K562 (cell line): ENCODE measurements at regions not wholly inside any gene's neighbourhood (a gene's known extent, or its start where the extent isn't known, plus 50 kb on each side); places are given as distances from the start of the nearest gene placed in this dataset.

ENCODE experiments used
- ATAC-seq: fragments of 200-7000 bp; cut with Tn5 transposase; 3 replicates; pipeline ENCODE4 v1.9.1; 2020; ENCODE audit warnings: moderate library complexity
- BruUV-seq: library from RNA; stranded (reverse); fragments of 400-500 nt; replicated peaks from 2 replicates; lab custom pipeline; 2021; lab: Mats Ljungman, UMichigan
- CTCF ChIA-PET: fragments of 300-600 bp; formaldehyde crosslinking; extraction: SDS; loops from one replicate; lab custom pipeline; 2021; ENCODE audit warnings: low intra/inter-chr PET ratio; lab: Yijun Ruan, JAX
- POLR2A ChIA-PET: fragments of 300-600, 350-650 bp; sonication (Branson Sonifier 250); formaldehyde crosslinking; extraction: SDS; loops from one replicate; lab custom pipeline; 2021; ENCODE audit warnings: antibody characterized with exemption, inconsistent platforms; lab: Yijun Ruan, JAX
- DNase-seq, 4 experiments: peaks; one replicate each; pipeline versions ENCODE4 v3.0.0 to v3.0.0-alpha.2; 2011 to 2018; ENCODE audit warnings: low spot score in 3 of 4, mixed read lengths in 3 of 4; ENCODE audit errors: extremely low read depth in 1 of 4
- FAIRE-seq: peaks from 2 replicates; lab custom pipeline; 2011; peaks lifted over from hg19 to GRCh38; lab: Jason Lieb, UNC
- H2AFZ ChIP-seq: 2 replicates; pipeline ENCODE4 v1.6.0; 2011; ENCODE audit warnings: low read depth, low read length, control low read depth, inconsistent platforms
- H3K27ac ChIP-seq: fragments of 200-600 bp; 3 replicates; pipeline ENCODE4 v1.8.0; 2011; ENCODE audit warnings: low read depth, mild to moderate bottlenecking, control low read depth, inconsistent platforms, low read length, moderate library complexity, mixed read lengths; ENCODE audit errors: extremely low read depth
- H3K27me3 ChIP-seq, 2 experiments: fragments of 300-600 bp in 1 of 2; 2 replicates in 1 of 2; 3 replicates in 1 of 2; pipeline versions ENCODE4 v1.6.0 to v1.8.0; 2011; ENCODE audit warnings: inconsistent platforms in 2 of 2, low read length in 2 of 2, mild to moderate bottlenecking in 1 of 2, mixed read lengths in 1 of 2, moderate library complexity in 1 of 2; ENCODE audit not compliant: control insufficient read depth in 2 of 2, insufficient read depth in 2 of 2
- H3K36me3 ChIP-seq: fragments of 300-600 bp; 3 replicates; pipeline ENCODE4 v1.8.0; 2011; ENCODE audit warnings: mild to moderate bottlenecking, low read length, inconsistent platforms; ENCODE audit not compliant: control insufficient read depth, insufficient read depth
- H3K4me1 ChIP-seq, 2 experiments: fragments of 200-600 bp in 1 of 2; replicated peaks in 1 of 2; 2 replicates in 1 of 2; 3 replicates in 1 of 2; pipeline versions ENCODE4 v1.5.1 to v1.8.0; 2011; ENCODE audit warnings: inconsistent platforms in 2 of 2, low read length in 2 of 2, mild to moderate bottlenecking in 1 of 2, mixed read lengths in 1 of 2, moderate library complexity in 1 of 2; ENCODE audit not compliant: control insufficient read depth in 2 of 2, insufficient read depth in 2 of 2
- H3K4me2 ChIP-seq: 2 replicates; pipeline ENCODE4 v1.6.1; 2011; ENCODE audit warnings: low read length, control low read depth, inconsistent platforms, mixed read lengths; ENCODE audit not compliant: insufficient read depth
- H3K4me3 ChIP-seq: fragments of 200-600 bp; sonication (generic), shearing (Covaris generic); 2 replicates; pipeline ENCODE4 v1.5.1; 2016; ENCODE audit warnings: control low read depth, inconsistent platforms
- H3K79me2 ChIP-seq: fragments of 200-600 bp; 3 replicates; pipeline ENCODE4 v1.8.0; 2011; ENCODE audit warnings: low read length, inconsistent platforms; ENCODE audit not compliant: control insufficient read depth, insufficient read depth
- H3K9ac ChIP-seq, 2 experiments: 2 replicates each; pipeline versions ENCODE4 v1.6.0 to v1.6.1; 2011; ENCODE audit warnings: low read depth in 2 of 2, low read length in 2 of 2, control low read depth in 1 of 2, inconsistent platforms in 1 of 2, mild to moderate bottlenecking in 1 of 2, mixed read lengths in 1 of 2; ENCODE audit not compliant: insufficient read depth in 1 of 2
- H3K9me1 ChIP-seq: one replicate; pipeline ENCODE4 v1.6.0; 2011; ENCODE audit warnings: inconsistent platforms, mild to moderate bottlenecking, low read length, moderate library complexity; ENCODE audit not compliant: control insufficient read depth, insufficient read depth
- H3K9me3 ChIP-seq: replicated peaks from 2 replicates; pipeline ENCODE4 v1.5.1; 2011; ENCODE audit warnings: low read depth, low read length, inconsistent platforms; ENCODE audit not compliant: control insufficient read depth, insufficient read depth
- H4K20me1 ChIP-seq: replicated peaks from 2 replicates; pipeline ENCODE4 v1.6.1; 2011; ENCODE audit warnings: low read length, inconsistent platforms, mixed read lengths; ENCODE audit not compliant: control insufficient read depth, insufficient read depth
- CEBPG ChIP-seq, 3 experiments: fragments of 200-800 bp in 1 of 3; sonication (Bioruptor generic) in 1 of 3; sonication (generic) in 1 of 3; formaldehyde crosslinking in 1 of 3; IDR thresholded peaks in 2 of 3; conservative IDR thresholded peaks in 1 of 3; 2 replicates each; pipeline versions ENCODE4 v1.6.1 to v1.8.0; 2016 to 2022; ENCODE audit warnings: missing compliant biosample characterization in 2 of 3, missing genetic modification characterization in 2 of 3, mild to moderate bottlenecking in 1 of 3, missing genetic modification reagents in 1 of 3
- HDAC3 ChIP-seq: fragments of 450-650 bp; IDR thresholded peaks from 2 replicates; pipeline ENCODE4 v1.6.1; 2018; ENCODE audit warnings: borderline replicate concordance, mild to moderate bottlenecking, moderate library complexity; ENCODE audit not compliant: partially characterized antibody
- JUN ChIP-seq, 2 experiments: sonication (generic) in 1 of 2; formaldehyde crosslinking in 1 of 2; IDR thresholded peaks; 2 replicates each; pipeline versions ENCODE4 v1.6.1 to v1.8.0; 2012 to 2022; ENCODE audit warnings: borderline replicate concordance in 2 of 2, mild to moderate bottlenecking in 2 of 2, improper control_type of control experiment in 1 of 2, low read depth in 1 of 2, low read length in 1 of 2, missing genetic modification reagents in 1 of 2
- MEIS2 ChIP-seq: fragments of 450-650 bp; IDR thresholded peaks from 2 replicates; pipeline ENCODE4 v1.6.1; 2014; ENCODE audit warnings: mild to moderate bottlenecking; ENCODE audit not compliant: partially characterized antibody
- MTF1 ChIP-seq: fragments of 250-450 bp; sonication (Bioruptor Pico); IDR thresholded peaks from 2 replicates; pipeline ENCODE4 v1.9.0; 2021; ENCODE audit warnings: moderate library complexity, mild to moderate bottlenecking, inconsistent platforms, borderline replicate concordance
- RBM22 ChIP-seq: fragments of 200-400 bp; formaldehyde crosslinking; IDR thresholded peaks from 2 replicates; pipeline ENCODE4 v1.6.1; 2018; ENCODE audit warnings: low read length, low read depth; ENCODE audit not compliant: poor library complexity, severe bottlenecking
- TAF9B ChIP-seq: fragments of 450-650 bp; IDR thresholded peaks from 2 replicates; pipeline ENCODE4 v1.6.1; 2018; ENCODE audit warnings: mild to moderate bottlenecking; ENCODE audit not compliant: partially characterized antibody
- ZNF445 ChIP-seq: fragments of 250-450 bp; sonication (Bioruptor Pico); IDR thresholded peaks from 2 replicates; pipeline ENCODE4 v1.4.0; 2020; ENCODE audit warnings: low read depth, mild to moderate bottlenecking, moderate library complexity
- WGBS: fragments of 100-300 bp; shearing (Covaris generic); methylation state at CpG from one replicate; pipeline ENCODE4 v1.1.6; 2016; ENCODE audit warnings: low coverage, mixed read lengths; ENCODE audit not compliant: insufficient coverage; ENCODE audit errors: missing lambda C conversion rate; 5-methylcytosine and 5-hydroxymethylcytosine counted together
- in situ Hi-C: fragments of 300-500 bp; cut with MboI; formaldehyde crosslinking; loops from 4 replicates; pipeline ENCODE4 v1.15.0; 2018; ENCODE audit warnings: inconsistent platforms, mixed read lengths
- intact Hi-C: fragments of 100-400 bp; cut with micrococcal nuclease; formaldehyde crosslinking; loops from 2 replicates; pipeline ENCODE4 v1.14.2; 2022
- TF ChIP-seq, protein P1 (sequence below): fragments of 250-450 bp; sonication (Bioruptor Pico); IDR thresholded peaks from 2 replicates; pipeline ENCODE4 v1.4.0; 2020; ENCODE audit warnings: borderline replicate concordance
- TF ChIP-seq, protein P2 (sequence below): fragments of 450-650 bp; IDR thresholded peaks from 2 replicates; pipeline ENCODE4 v1.6.1; 2016
- TF ChIP-seq, protein P3 (sequence below), 2 experiments: fragments of 450-650 bp; IDR thresholded peaks; 2 replicates each; pipeline ENCODE4 v1.6.1; 2016
- TF ChIP-seq, protein P4 (sequence below): sonication (generic); formaldehyde crosslinking; IDR thresholded peaks from 2 replicates; pipeline ENCODE4 v1.8.0; 2022; ENCODE audit warnings: mild to moderate bottlenecking, low read depth, missing genetic modification reagents
- TF ChIP-seq, protein P5 (sequence below): fragments of 450-650 bp; formaldehyde crosslinking; IDR thresholded peaks from 2 replicates; pipeline ENCODE4 v1.4.0; 2020; ENCODE audit warnings: mild to moderate bottlenecking, moderate library complexity

DNA sequence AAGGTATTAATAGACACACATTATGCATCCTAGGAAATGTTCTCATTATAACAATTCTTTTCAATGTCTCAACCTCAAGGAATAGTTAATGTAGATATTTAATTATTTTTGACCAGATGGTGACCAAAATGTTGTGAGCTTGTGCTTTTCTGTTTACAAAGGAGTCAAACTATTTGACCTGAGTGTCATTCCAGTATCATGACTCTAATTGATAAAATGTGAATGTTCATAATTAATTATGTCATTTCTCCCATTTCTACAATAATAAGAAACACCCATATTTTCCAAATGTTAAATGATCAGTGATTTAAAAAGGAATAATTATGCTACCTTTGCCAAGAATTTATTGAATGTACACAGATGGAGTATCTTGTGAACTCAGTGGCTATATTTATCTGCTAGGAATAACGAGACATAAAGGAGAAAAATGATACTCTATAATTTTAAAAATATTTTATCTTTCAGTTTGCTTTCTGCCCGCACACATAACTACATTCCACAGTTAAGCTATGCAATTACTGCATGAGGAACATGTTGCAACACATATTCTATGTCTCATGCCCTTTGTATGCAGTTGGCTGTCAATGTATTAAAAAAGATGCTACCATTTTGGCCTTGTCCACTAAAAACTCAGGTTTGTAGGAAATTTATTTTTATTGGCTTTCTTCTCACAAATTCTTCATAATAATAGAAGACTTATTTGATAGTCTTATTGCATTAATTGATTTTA, 376.7 kb upstream of the CCDC179 start:
- BruUV-seq, result no TSS peak
- ATAC-seq (no peak), DNase-seq (no peak), FAIRE-seq (no peak)
- no peaks in the 10 kb centered on the region for H3K9me1 ChIP-seq
- no peak overlapping the region for H3K27ac ChIP-seq
- no peak overlapping the region for H3K4me2 ChIP-seq
- ChIA-PET CTCF (no interaction called here), POLR2A (no interaction called here)
- H3K9ac ChIP-seq, result no peak overlapping the region
- H3K9me3 ChIP-seq, result no peaks in the 10 kb centered on the region
- intact Hi-C loops (no loop called here), in situ Hi-C loops (no loop called here)
- 0% methylated on average over 2 of the region's 2 CpGs for WGBS
- no peaks in the 10 kb centered on the region for H3K27me3 ChIP-seq
- H3K36me3 ChIP-seq, result no peaks in the 10 kb centered on the region
- no peaks in the 10 kb centered on the region for H3K4me1 ChIP-seq
- H3K4me3 ChIP-seq, result no peak overlapping the region
- no peak overlapping the region for H2AFZ ChIP-seq
- H4K20me1 ChIP-seq, result no peaks in the 10 kb centered on the region
- no peaks in the 10 kb centered on the region for H3K79me2 ChIP-seq
- no peak for TF ChIP-seq RBM22
- TF ChIP-seq MTF1 (CRISPR knock-in tag), result no peak
- no peak for TF ChIP-seq CEBPG (CRISPR knock-in tag; IDR thresholded peaks at IDR 0.05)
- no peak for TF ChIP-seq CEBPG (tag; conservative IDR thresholded peaks at IDR 0.05 in 1 of 2, IDR thresholded peaks at IDR 0.05 in 1 of 2)
- TF ChIP-seq, protein P1, sequence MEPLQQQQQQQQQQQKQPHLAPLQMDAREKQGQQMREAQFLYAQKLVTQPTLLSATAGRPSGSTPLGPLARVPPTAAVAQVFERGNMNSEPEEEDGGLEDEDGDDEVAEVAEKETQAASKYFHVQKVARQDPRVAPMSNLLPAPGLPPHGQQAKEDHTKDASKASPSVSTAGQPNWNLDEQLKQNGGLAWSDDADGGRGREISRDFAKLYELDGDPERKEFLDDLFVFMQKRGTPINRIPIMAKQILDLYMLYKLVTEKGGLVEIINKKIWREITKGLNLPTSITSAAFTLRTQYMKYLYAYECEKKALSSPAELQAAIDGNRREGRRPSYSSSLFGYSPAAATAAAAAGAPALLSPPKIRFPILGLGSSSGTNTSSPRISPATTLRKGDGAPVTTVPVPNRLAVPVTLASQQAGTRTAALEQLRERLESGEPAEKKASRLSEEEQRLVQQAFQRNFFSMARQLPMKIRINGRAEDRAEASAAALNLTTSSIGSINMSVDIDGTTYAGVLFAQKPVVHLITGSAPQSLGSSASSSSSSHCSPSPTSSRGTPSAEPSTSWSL (CRISPR knock-in tag), result no peak
- TF ChIP-seq MEIS2, result no peak
- no peak for TF ChIP-seq TAF9B
- TF ChIP-seq, protein P2, sequence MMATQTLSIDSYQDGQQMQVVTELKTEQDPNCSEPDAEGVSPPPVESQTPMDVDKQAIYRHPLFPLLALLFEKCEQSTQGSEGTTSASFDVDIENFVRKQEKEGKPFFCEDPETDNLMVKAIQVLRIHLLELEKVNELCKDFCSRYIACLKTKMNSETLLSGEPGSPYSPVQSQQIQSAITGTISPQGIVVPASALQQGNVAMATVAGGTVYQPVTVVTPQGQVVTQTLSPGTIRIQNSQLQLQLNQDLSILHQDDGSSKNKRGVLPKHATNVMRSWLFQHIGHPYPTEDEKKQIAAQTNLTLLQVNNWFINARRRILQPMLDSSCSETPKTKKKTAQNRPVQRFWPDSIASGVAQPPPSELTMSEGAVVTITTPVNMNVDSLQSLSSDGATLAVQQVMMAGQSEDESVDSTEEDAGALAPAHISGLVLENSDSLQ, result no peak
- no peak for TF ChIP-seq ZNF445
- TF ChIP-seq, protein P3, sequence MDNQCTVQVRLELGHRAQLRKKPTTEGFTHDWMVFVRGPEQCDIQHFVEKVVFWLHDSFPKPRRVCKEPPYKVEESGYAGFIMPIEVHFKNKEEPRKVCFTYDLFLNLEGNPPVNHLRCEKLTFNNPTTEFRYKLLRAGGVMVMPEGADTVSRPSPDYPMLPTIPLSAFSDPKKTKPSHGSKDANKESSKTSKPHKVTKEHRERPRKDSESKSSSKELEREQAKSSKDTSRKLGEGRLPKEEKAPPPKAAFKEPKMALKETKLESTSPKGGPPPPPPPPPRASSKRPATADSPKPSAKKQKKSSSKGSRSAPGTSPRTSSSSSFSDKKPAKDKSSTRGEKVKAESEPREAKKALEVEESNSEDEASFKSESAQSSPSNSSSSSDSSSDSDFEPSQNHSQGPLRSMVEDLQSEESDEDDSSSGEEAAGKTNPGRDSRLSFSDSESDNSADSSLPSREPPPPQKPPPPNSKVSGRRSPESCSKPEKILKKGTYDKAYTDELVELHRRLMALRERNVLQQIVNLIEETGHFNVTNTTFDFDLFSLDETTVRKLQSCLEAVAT (IDR thresholded peaks at IDR 0.05), result no peak
- TF ChIP-seq JUN (IDR thresholded peaks at IDR 0.05; ENCODE audit: borderline replicate concordance, low read depth, low read length), result no peak
- TF ChIP-seq JUN (CRISPR knock-in tag; IDR thresholded peaks at IDR 0.05; ENCODE audit: borderline replicate concordance), result no peak
- TF ChIP-seq HDAC3, result no peak
- TF ChIP-seq, protein P4, sequence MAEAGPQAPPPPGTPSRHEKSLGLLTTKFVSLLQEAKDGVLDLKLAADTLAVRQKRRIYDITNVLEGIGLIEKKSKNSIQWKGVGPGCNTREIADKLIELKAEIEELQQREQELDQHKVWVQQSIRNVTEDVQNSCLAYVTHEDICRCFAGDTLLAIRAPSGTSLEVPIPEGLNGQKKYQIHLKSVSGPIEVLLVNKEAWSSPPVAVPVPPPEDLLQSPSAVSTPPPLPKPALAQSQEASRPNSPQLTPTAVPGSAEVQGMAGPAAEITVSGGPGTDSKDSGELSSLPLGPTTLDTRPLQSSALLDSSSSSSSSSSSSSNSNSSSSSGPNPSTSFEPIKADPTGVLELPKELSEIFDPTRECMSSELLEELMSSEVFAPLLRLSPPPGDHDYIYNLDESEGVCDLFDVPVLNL, result no peak
- TF ChIP-seq, protein P5, sequence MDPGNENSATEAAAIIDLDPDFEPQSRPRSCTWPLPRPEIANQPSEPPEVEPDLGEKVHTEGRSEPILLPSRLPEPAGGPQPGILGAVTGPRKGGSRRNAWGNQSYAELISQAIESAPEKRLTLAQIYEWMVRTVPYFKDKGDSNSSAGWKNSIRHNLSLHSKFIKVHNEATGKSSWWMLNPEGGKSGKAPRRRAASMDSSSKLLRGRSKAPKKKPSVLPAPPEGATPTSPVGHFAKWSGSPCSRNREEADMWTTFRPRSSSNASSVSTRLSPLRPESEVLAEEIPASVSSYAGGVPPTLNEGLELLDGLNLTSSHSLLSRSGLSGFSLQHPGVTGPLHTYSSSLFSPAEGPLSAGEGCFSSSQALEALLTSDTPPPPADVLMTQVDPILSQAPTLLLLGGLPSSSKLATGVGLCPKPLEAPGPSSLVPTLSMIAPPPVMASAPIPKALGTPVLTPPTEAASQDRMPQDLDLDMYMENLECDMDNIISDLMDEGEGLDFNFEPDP (CRISPR knock-in tag), result no peak
